ENCODE measurements at regions not wholly inside any gene's neighbourhood (a gene's known extent, or its start where the extent isn't known, plus 50 kb on each side); places are given as distances from the start of the nearest gene placed in this dataset.

DNA sequence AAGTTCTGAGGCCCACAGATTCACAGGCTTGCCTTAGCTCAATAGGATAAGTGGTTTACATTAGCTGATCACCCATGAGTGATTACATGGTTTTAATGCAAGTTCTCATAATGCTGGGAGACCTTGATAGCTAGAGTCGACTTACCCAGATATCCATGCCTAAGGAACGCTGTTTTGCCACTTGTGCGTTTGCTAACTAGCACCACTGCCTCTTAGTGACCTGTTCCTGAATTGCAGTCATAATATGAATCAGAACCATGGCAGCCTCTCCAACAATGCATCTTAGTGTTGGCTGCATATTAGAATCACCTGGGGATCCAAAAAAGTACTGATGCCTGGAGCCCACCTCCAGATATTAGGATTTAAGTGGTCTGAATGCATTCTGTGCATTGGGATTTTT, 251.1 kb upstream of the CDH5 start:
- no peaks in the 10 kb centered on the region for H3K9me3 ChIP-seq (ENCODE audit: insufficient read depth, low read depth, low read length)
- no peak overlapping the region for H3K9ac ChIP-seq (ENCODE audit: low read length)
- H3K27ac ChIP-seq (ENCODE audit: low read depth, low read length): no peak overlapping the region
- H3K27me3 ChIP-seq (ENCODE audit: insufficient read depth, low read length): no peaks in the 10 kb centered on the region
- no peaks in the 10 kb centered on the region for H3K36me3 Mint-ChIP-seq (ENCODE audit: low read depth, unreplicated experiment)
- no peak for DNase-seq (ENCODE audit: low read depth)
- no peak overlapping the region for H2AFZ ChIP-seq (ENCODE audit: low read depth, low read length)
- H3K4me3 ChIP-seq (ENCODE audit: insufficient read depth, low read depth, low read length): no peak overlapping the region
- no peak for TF ChIP-seq EZH2 (IDR thresholded peaks at IDR 0.05; ENCODE audit: insufficient read depth, low read length)
- TF ChIP-seq, protein P1, sequence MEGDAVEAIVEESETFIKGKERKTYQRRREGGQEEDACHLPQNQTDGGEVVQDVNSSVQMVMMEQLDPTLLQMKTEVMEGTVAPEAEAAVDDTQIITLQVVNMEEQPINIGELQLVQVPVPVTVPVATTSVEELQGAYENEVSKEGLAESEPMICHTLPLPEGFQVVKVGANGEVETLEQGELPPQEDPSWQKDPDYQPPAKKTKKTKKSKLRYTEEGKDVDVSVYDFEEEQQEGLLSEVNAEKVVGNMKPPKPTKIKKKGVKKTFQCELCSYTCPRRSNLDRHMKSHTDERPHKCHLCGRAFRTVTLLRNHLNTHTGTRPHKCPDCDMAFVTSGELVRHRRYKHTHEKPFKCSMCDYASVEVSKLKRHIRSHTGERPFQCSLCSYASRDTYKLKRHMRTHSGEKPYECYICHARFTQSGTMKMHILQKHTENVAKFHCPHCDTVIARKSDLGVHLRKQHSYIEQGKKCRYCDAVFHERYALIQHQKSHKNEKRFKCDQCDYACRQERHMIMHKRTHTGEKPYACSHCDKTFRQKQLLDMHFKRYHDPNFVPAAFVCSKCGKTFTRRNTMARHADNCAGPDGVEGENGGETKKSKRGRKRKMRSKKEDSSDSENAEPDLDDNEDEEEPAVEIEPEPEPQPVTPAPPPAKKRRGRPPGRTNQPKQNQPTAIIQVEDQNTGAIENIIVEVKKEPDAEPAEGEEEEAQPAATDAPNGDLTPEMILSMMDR (IDR thresholded peaks at IDR 0.05; ENCODE audit: insufficient read depth, low read depth, low read length): no peak
- peaks cover 9% of the 10 kb centered on the region for H3K4me1 ChIP-seq (ENCODE audit: insufficient read depth, low read length)
- H3K79me2 ChIP-seq (ENCODE audit: insufficient read depth, low read length): no peaks in the 10 kb centered on the region
- no peaks in the 10 kb centered on the region for H3K36me3 ChIP-seq (ENCODE audit: insufficient read depth, low read length)
- H3K9me3 Mint-ChIP-seq (ENCODE audit: unreplicated experiment): peaks cover 5% of the 10 kb centered on the region
- H3K27ac Mint-ChIP-seq (ENCODE audit: unreplicated experiment): no peak overlapping the region
- H3K27me3 Mint-ChIP-seq (ENCODE audit: low read depth, unreplicated experiment): peaks cover 21% of the 10 kb centered on the region
- FAIRE-seq: no peak
- H3K4me1 Mint-ChIP-seq (ENCODE audit: low read depth, unreplicated experiment): peaks cover 11% of the 10 kb centered on the region
- no peak overlapping the region for H3K4me2 ChIP-seq (ENCODE audit: low read length)
- no peaks in the 10 kb centered on the region for H4K20me1 ChIP-seq (ENCODE audit: insufficient read depth, low read length)
- no peak overlapping the region for H3K4me3 Mint-ChIP-seq (ENCODE audit: unreplicated experiment)

DNA sequence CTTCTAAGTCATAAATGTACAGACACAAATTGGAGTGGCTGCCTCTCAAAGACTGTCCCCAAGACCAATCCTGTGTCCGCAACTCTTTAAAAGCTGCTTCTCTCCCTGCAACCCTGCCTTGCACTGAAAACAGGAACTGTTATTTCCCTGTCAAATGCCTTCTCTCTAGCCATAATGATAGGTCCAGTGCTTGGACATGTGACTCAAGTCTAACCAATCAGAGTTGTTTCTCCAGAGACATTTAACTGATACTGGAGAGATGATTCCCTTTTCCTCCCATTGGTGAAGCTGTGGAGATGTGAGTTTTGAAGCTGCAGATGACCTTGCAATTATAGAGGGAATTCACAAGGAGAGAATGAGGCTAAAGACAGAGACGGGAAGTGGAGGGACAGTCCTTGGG, 253.3 kb upstream of the CDH5 start:
- FAIRE-seq (no peak), DNase-seq (ENCODE audit: low read depth) (no peak)
- Histone ChIP-seq H4K20me1 (ENCODE audit: insufficient read depth, low read length) (no peaks in the 10 kb centered on the region), H3K4me2 (ENCODE audit: low read length) (no peak overlapping the region), H3K79me2 (ENCODE audit: insufficient read depth, low read length) (no peaks in the 10 kb centered on the region), H3K36me3 (ENCODE audit: insufficient read depth, low read length) (no peaks in the 10 kb centered on the region), H3K4me1 (ENCODE audit: insufficient read depth, low read length) (peaks cover 12% of the 10 kb centered on the region), H3K27ac (ENCODE audit: low read depth, low read length) (no peak overlapping the region), H3K9me3 (ENCODE audit: insufficient read depth, low read depth, low read length) (no peaks in the 10 kb centered on the region), H3K4me3 (ENCODE audit: insufficient read depth, low read depth, low read length) (no peak overlapping the region), H3K9ac (ENCODE audit: low read length) (no peak overlapping the region), H2AFZ (ENCODE audit: low read depth, low read length) (no peak overlapping the region), H3K27me3 (ENCODE audit: insufficient read depth, low read length) (no peaks in the 10 kb centered on the region)
- no peak overlapping the region for H3K4me3 Mint-ChIP-seq (ENCODE audit: unreplicated experiment)
- H3K27me3 Mint-ChIP-seq (ENCODE audit: low read depth, unreplicated experiment): peaks cover 18% of the 10 kb centered on the region
- no peak overlapping the region for H3K27ac Mint-ChIP-seq (ENCODE audit: unreplicated experiment)
- peaks cover 16% of the 10 kb centered on the region for H3K4me1 Mint-ChIP-seq (ENCODE audit: low read depth, unreplicated experiment)
- no peaks in the 10 kb centered on the region for H3K36me3 Mint-ChIP-seq (ENCODE audit: low read depth, unreplicated experiment)
- no peak for TF ChIP-seq EZH2 (IDR thresholded peaks at IDR 0.05; ENCODE audit: insufficient read depth, low read length)
- TF ChIP-seq, protein P1 (IDR thresholded peaks at IDR 0.05; ENCODE audit: insufficient read depth, low read depth, low read length): no peak
- peaks cover 5% of the 10 kb centered on the region for H3K9me3 Mint-ChIP-seq (ENCODE audit: unreplicated experiment)

DNA sequence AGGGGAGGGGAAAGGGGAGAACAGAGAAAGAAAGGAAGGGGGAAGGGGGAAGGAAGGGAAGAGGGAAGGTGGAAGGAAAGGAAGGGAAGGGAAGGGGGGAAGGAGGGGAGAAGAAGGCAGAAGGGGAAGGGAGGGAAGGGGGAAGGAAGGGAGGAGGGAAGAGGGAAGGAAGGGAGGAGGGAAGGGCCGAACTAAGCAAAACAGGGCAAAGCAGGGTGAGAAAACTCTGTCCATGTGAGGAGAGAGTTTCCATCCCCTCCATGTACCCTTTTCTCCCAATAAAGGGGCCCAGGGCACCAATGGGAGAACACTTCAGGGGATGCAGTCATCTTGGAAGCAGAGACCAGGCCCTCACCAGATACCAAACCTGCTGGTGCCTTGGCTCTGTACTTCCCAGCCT, 256.8 kb upstream of the CDH5 start:
- H3K4me3 Mint-ChIP-seq (ENCODE audit: unreplicated experiment): no peak overlapping the region
- H3K36me3 ChIP-seq (ENCODE audit: insufficient read depth, low read length): no peaks in the 10 kb centered on the region
- H3K4me1 Mint-ChIP-seq (ENCODE audit: low read depth, unreplicated experiment): peaks cover 16% of the 10 kb centered on the region
- TF ChIP-seq, protein P1 (IDR thresholded peaks at IDR 0.05; ENCODE audit: insufficient read depth, low read depth, low read length): no peak
- no peak for TF ChIP-seq EZH2 (IDR thresholded peaks at IDR 0.05; ENCODE audit: insufficient read depth, low read length)
- peaks cover 17% of the 10 kb centered on the region for H3K27me3 Mint-ChIP-seq (ENCODE audit: low read depth, unreplicated experiment)
- no peak overlapping the region for H3K27ac ChIP-seq (ENCODE audit: low read depth, low read length)
- H3K9me3 Mint-ChIP-seq (ENCODE audit: unreplicated experiment): peaks cover 8% of the 10 kb centered on the region
- no peaks in the 10 kb centered on the region for H3K79me2 ChIP-seq (ENCODE audit: insufficient read depth, low read length)
- no peak overlapping the region for H3K4me3 ChIP-seq (ENCODE audit: insufficient read depth, low read depth, low read length)
- FAIRE-seq (no peak), DNase-seq (ENCODE audit: low read depth) (no peak)
- H3K4me1 ChIP-seq (ENCODE audit: insufficient read depth, low read length): peaks cover 17% of the 10 kb centered on the region
- H2AFZ ChIP-seq (ENCODE audit: low read depth, low read length): no peak overlapping the region
- H3K9me3 ChIP-seq (ENCODE audit: insufficient read depth, low read depth, low read length): no peaks in the 10 kb centered on the region
- H3K27me3 ChIP-seq (ENCODE audit: insufficient read depth, low read length): no peaks in the 10 kb centered on the region
- no peaks in the 10 kb centered on the region for H3K36me3 Mint-ChIP-seq (ENCODE audit: low read depth, unreplicated experiment)
- H3K9ac ChIP-seq (ENCODE audit: low read length): no peak overlapping the region
- H3K27ac Mint-ChIP-seq (ENCODE audit: unreplicated experiment): no peak overlapping the region
- no peak overlapping the region for H3K4me2 ChIP-seq (ENCODE audit: low read length)
- no peaks in the 10 kb centered on the region for H4K20me1 ChIP-seq (ENCODE audit: insufficient read depth, low read length)
